Activated CD8-positive, alpha-beta memory T cell treated with anti-CD3 and anti-CD28 coated beads for 36 hours (primary cell): ENCODE measurements at regions not wholly inside any gene's neighbourhood (a gene's known extent, or its start where the extent isn't known, plus 50 kb on each side); places are given as distances from the start of the nearest gene placed in this dataset.
"Not testable (repeated sequence)": the region's sequence is repeated elsewhere in the genome, so short reads cannot be mapped to it uniquely, and the experiment has no call there.

Source experiments
- CTCF ChIA-PET: fragments of 350-600 bp; sonication (Branson Sonifier 250); formaldehyde crosslinking; loops from one replicate; lab custom pipeline; 2021; ENCODE audit warnings: antibody characterized with exemption; lab: Charles Lee
- POLR2A ChIA-PET: fragments of 350-600 bp; sonication (Branson Sonifier 250); formaldehyde crosslinking; loops from one replicate; lab custom pipeline; 2021; ENCODE audit warnings: antibody characterized with exemption; lab: Charles Lee

DNA sequence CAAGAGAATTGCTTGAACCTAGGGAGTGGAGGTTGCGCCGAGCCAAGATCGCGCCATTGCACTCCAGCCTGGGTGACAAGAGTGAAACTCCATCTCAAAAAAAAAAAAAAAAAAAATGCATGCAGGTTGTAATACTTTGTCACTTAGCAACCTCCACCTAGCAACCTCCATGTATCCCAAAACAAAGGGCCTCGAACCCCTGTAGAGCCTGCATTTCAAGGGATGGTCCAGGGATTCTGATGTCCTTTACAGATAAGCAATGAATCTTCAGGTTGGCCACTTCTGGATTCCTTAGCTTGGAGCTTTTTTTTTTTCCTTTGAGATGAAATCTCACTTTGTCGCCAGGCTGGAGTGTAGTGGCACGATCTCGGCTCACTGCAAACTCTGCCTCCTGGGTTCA, 1211.0 kb downstream of the TYW1 start:
- ChIA-PET POLR2A (no interaction called here), CTCF (no interaction called here)

DNA sequence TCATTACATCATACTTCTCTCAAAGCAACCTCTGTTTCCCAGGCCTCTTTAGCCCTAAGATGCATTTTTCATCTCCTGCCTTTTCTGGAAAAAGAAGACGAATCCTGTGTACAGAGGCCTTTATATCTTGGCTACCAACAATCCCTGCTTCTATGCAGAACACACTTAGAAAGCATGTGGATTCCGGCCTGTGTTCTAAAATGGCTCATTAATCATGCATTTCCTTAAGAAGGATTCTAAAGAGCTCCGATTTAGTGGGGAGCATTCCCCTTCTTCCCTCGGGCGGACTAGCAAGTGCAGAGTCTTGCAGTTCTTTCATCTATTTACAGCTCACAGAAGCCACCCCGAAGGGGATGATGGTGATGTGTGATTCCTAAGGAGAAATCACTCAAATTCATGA, 1212.9 kb downstream of the TYW1 start:
- POLR2A ChIA-PET: no interaction called here
- CTCF ChIA-PET: no interaction called here

DNA sequence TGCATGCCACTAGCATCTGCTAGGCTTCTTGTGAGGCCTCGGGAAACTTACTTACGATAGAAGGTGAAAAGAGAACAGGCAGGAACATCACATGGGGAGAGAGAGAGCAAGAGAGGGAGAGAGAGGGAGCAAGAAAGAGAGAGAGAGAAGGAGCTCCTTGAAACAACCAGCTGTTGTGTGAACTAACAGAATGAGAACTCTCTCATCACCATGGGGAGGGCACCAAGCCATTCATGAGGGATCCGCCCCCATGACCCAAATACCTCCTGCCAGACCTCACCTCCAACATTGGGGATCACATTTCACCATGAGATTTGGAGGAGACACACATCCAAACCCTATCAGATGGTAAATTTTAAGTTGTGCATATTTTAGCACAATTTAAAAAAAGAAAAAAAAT, 1217.2 kb downstream of the TYW1 start:
- POLR2A ChIA-PET: no interaction called here

DNA sequence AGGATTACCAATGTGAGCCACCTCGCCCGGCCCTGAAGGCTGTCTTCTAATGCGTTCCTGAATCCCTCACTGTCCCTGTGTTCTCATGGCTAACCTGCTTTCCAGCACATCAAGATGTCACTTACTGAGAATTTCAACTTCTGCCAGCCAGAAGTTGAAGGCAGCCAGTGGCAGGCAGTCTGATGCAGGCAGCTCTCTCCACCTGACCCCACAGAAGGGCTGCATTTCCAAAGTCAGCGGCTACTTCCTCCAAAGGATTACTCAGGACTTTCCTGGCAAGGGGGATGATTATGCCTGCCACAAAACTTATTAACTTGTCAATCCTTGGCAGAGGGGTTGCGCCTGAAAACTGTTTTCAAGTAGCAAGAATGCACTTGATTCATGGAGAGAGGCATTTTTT, 1219.4 kb downstream of the TYW1 start:
- POLR2A ChIA-PET: no interaction called here
- CTCF ChIA-PET: no interaction called here

More for the DNA sequence above, 1217.2 kb downstream of the TYW1 start:
- CTCF ChIA-PET: no interaction called here

DNA sequence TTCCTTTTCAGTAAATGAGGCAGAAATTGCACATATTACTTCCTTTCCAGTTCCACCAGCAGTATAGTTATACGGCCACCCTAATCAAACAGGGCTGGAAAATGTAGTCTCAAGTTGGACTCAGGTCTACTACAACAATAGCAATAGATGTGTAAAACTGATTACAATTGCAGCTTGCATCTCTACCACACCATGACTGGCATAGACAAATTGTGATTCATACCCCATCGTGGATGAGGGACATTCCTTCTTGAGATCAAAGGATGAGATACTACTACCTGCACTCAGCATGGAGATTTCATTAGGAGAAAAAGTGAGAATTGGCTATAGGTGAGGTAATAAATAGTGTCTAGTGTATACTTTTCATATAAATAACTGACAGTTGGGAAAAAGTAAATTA, 1220.8 kb downstream of the TYW1 start:
- POLR2A ChIA-PET: no interaction called here
- CTCF ChIA-PET: no interaction called here

DNA sequence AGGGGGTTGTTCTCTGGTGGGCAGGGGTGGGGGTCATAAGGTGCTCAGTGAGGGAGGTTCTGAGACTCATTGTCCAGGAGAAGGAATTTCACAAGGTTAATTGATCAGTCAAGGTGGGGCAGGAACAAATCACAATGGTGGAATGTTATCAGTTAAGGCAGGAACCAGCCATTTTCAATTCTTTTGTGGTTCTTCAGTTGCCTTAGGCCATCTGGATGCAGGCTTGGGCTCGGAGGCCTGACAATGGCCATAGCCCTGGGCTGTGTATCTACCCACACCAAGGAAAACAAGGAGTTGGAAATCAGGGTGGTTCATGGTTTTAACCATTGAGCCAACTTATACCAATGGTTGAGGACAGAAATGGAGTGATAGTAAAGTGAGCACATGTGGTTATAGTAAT, 1221.8 kb downstream of the TYW1 start:
- ChIA-PET CTCF (no interaction called here), POLR2A (no interaction called here)

DNA sequence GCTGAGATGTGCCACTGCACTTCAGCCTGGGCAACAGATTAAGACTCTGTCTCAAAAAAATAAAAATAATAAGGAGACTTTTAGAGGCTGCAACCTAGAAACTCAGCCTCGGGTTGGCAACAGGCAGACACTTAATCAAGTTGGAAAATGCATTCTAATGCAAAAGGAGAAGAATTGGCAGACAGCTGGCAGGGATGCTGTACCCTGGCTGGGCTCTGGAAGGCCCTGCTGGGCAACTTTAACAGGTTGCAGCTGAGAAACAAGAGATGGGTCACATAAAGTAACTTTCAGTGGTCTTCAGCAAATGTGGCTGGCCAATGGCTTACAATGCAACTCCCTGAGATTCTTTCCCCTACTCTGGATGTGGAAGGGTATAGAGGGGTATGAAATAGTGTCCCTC, 1225.7 kb downstream of the TYW1 start:
- ChIA-PET CTCF (no interaction called here), POLR2A (no interaction called here)

DNA sequence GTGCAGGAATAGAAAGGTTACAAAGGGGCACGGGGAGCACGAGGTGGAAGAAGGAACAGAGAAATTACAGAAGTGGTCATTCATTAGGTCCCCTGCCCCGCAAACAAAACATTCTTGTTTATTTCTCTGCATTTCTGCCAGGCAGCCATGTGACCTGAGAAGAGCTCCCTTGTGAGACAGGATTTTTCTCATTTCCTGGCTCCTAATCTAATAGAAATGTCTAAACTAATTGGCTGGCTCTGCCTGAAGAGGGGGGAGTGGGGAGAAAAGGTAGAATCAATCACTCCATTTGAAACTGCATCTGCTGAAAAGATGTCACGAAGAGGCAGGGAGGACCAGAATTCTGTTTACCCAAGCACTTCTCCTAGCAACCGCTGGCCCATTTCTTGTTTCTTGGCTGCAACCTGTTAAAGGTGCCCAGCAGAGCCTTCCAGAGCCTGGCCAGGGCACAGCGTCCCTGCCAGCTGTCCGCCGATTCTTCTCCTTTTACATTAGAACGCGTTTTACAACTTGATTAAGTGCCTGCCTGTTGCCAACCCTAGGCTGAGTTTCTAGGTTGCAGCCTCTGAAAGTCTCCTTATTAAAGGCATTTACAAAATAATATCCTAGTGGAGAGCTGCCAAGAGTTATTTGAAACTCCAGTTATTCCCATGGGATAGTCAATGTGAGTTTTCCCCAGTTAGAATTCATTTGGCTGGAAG, 1227.6 kb downstream of the TYW1 start:
- CTCF ChIA-PET: no interaction called here
- POLR2A ChIA-PET: no interaction called here

DNA sequence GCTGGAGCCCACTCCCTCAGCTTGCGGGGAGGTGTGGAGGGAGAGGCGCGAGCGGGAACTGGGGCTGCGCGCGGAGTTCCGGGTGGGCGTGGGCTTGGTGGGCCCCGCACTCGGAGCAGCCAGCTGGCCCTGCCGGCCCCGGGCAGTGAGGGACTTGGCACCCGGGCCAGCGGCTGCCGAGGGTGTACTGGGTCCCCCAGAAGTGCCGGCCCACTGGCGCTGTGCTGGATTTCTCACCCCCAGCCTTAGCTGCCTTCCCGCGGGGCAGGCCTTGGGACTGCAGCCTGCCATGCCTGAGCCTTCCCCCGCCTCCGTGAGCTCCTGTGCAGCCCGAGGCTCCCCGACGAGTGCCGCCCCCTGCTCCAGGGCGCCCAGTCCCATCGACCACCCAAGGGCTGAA, 1234.4 kb downstream of the TYW1 start:
- CTCF ChIA-PET, POLR2A ChIA-PET: not testable (repeated sequence)

DNA sequence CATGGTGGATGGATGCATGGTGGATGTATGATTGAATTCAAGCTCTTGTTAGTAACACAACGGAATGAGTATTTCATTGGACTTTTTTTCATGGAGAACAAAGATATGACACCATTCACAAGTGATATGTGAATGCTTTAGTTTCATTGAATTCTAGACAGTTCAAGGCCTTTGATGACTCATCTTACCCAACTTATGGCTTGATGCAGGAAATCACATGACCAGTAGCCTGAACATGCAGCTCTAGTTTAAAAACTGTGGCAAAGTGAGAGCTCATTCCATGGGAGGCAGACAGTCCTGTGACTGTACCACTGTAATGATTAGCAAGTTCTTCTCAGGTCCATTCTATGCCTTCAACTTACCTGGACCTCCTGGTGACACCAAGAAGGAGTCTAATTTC, 1239.3 kb downstream of the TYW1 start:
- POLR2A ChIA-PET: no interaction called here
- CTCF ChIA-PET: no interaction called here

DNA sequence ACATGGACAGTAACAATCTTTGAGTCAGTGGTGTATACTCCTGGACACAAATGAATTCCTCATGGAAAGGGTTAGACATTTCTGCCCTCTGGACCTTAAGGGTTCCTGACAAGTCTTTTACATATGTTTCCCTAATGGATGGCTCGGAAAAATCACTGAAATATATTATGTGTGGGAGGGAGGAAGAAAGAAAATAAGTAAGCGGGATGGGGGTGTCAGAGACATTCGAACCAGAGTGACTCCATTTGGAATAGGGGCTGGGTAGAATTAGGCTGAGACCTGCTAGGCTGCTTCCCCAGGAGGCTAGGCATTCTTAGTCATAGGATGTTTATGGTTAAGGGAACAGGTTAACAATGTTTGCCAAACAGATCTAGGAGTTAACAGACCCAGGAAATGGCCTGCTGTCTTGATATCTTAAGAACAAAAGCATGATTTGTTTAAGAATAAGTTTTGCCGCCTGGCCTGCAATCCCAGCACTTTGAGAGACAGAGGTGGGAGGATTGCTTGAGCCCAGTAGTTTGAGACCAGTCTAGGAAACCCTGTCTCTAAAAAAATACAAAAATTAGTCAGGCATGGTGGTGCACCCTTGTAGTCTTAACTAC, 1241.7 kb downstream of the TYW1 start:
- ChIA-PET POLR2A (no interaction called here), CTCF (no interaction called here)

DNA sequence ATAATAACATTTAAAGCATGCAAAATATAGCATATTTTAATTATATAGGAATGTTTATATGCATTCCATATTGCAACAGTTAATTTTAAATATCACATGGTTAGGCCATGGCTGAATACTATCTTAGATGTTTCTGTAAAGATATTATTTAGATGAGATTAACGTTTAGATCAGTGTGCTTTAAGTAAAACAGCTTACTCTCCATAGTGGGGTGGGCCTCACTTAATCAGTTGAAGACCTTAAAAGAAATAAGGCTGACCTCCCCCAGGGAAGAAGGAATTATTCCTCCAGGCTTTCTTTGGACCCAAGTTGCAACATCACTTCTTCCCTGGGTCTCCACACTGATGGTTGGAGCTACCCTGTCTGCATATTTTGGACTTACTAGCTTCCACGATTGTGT, 1246.5 kb downstream of the TYW1 start:
- ChIA-PET CTCF (no interaction called here), POLR2A (no interaction called here)

DNA sequence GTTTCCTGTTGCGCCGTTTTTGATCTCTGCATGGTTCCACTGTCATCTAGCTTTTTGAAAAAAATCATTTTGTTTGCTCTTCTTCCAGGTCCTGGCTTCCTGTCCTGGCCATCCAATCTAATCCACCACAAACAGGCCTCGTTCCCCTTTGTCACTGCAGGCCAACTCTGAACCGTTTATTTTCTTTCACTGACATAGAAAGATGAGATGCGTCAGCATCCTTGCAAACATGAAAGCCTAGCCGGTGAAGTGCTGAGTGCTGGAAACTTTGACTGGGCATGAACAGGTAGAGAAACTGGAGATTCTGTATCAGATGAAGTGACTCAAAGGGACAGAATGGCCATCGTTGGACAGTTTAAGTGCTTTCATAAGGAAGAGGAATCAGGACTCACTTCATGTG, 1247.8 kb downstream of the TYW1 start:
- POLR2A ChIA-PET: no interaction called here
- CTCF ChIA-PET: no interaction called here

DNA sequence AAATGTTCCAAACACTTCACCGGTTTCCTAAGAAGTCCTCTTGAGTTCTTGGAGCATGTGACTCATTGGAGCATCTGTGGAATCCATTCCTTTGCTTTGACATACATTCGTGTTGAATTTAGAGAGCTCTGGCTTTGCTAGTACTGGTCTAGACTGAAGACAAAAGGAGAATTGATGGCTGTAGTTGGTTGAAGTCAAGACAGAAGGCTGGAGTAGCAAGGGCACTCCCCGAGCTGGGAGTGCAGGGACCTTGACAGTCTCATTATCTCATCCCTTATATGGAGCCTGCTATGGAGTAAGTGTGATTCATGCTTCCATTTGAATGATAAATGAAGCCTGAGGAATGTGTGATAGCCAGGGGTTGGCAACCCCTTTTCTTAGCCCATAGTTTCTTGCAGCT, 1249.1 kb downstream of the TYW1 start:
- POLR2A ChIA-PET: no interaction called here
- CTCF ChIA-PET: no interaction called here

DNA sequence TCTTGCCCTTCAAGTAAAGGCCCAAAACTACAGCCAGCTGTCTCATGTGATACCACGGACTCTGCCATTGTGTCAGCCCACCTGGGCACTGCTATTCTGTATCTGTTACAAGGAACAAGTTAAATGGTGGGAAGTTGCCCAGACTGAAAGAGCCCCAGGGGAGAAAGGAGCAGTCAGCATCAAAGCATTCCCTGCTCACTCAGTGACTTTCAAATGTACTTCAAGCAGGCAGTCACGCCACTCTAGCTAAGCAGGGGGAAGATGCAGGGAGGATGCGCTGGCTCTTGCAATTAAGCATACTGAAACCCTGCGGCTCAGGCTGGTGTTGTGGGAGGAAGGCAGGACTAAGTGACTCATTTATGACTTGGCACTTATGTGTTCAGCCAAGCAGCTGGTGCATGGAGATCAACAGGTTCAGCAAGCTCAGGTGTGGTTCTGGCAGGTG, 1249.6 kb downstream of the TYW1 start:
- ChIA-PET POLR2A (no interaction called here), CTCF (no interaction called here)

DNA sequence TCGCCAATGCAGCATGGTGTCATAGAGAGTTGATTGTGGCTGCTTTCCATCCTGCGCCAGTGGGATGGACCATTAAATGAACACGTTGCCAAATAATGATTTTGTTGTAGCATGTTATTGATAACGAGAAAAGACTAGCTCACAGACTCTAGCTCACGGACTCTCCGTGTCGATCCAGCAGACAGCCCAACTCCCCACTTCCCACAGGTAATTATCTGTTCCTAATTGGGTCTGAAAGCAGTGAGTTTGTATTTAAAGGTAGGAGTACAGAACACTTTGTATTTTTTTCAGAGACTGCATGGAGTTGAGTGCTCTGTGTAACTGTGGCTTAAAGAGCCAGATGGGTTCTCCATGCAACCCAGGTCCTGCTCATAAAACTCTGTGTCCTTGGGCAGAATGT, 1250.5 kb downstream of the TYW1 start:
- CTCF ChIA-PET: no interaction called here
- POLR2A ChIA-PET: no interaction called here

DNA sequence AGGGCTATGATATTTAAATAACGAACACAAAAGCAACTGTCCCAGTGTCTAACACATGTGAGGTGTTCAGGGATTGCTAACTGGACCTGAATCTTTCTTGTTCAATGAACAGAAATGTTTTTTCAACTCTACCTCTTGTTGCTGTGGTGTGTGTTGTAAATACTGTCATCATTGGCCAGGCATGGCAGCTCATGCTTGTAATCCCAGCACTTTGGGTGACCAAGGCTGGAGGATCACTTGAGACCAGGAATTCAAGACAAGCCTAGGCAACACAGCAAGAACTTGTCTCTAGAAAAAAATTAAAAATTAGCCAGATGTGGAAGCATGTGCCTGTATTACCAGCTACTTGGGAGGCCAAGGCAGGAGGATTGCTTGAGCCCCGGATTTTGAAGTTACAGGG, 1250.9 kb downstream of the TYW1 start:
- ChIA-PET POLR2A (no interaction called here), CTCF (no interaction called here)

DNA sequence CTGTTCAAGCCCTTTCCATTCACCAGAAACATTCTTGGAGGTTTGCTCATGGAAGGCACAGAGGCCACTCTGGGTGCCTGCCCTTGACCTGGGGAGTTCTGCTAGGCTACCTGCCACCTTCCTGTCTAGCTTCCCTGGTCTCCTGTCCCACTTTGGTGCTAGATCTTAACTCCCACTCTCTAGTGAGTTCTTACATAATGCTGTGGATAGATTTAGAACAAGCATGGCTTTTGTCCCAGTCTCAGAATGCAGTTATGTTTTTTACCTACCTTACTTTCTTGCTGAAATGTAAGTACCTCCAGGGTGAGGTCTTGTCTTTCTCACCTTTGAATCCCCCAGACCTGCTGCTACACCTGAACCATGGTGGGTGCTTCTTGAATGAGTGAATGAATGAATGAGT, 1252.3 kb downstream of the TYW1 start:
- CTCF ChIA-PET: no interaction called here
- POLR2A ChIA-PET: no interaction called here

DNA sequence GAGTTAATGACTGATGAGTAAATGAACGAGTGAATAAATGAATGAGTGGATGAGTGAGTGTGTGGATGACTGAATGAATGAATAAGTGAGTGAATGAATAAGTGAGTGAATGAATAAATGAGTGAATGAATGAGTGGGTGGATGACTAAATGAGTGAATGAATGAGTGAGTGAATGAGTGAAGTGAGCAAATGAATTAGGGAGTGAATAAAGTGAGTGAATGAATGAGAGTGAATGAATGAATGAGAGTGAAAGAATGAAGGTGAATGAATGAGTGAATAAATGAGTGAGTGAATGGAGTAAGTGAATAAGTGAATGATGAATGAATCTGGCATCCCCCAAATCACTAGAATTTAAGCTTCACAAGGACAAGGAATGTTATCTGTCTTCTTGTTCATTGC, 1253.0 kb downstream of the TYW1 start:
- ChIA-PET CTCF (no interaction called here), POLR2A (no interaction called here)

DNA sequence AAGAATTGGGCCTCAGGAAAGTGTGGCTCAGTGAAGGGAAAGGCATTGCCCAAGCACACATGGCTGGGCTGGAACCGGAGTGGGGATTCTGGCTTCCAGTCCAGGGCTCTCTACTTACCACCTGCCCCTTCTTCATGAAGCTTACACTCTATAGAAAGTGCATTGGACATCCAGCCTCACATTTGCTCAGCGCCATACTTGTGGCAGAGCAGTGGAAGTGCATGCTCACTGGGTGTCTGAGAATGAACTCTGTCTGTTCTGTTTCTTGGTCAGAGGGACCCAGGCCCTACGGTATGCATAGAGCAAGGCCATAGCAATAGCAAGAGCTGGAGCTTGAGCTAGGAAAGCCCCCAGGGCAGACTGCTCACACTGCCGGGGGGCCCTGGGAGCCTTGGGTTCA, 1253.5 kb downstream of the TYW1 start:
- ChIA-PET POLR2A (no interaction called here), CTCF (no interaction called here)

DNA sequence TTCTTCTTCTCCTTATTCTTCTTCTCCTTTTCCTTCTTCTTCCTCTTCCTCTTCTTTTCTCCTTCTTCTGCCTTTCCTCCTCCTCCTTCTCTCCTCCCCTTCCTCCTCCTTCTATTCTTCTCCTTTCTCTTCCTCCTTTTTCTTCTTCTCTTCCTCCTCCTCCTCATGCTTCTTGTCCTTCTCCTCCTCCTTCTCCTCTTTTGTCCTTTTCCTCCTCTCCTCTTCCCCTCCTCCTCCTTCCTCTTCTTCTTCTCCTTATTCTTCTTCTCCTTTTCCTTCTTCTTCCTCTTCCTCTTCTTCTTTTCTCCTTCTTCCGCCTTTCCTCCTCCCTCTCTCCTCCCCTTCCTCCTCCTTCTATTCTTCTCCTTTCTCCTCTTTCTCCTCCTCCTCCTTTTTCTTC, 1258.2 kb downstream of the TYW1 start:
- POLR2A ChIA-PET, CTCF ChIA-PET: not testable (repeated sequence)

DNA sequence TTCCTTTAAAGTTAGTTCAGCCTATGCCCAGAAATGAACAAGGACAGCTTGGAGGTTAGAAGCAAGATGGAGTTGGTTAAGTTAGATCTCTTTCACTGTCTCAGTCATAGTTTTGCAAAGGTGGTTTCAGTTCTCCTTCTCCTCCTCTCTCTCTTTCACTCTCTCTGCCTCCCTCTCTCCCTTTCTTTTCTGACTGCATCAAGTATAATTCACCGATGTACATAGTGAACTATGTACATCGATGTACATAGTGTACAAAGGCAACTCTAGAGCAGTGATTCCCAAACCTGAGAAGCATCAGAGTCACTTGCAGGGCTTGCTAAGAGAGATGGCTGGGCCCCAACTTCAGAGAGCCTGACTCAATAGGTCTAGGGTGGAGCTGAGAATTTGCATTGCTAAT, 1259.7 kb downstream of the TYW1 start:
- CTCF ChIA-PET: no interaction called here
- POLR2A ChIA-PET: no interaction called here
